D341Med (cell line): ENCODE measurements at regions not wholly inside any gene's neighbourhood (a gene's known extent, or its start where the extent isn't known, plus 50 kb on each side); places are given as distances from the start of the nearest gene placed in this dataset.
"Not testable (repeated sequence)": the region's sequence is repeated elsewhere in the genome, so short reads cannot be mapped to it uniquely, and the experiment has no call there.

Experiments used
- DNase-seq: peaks from one replicate; pipeline ENCODE4 v3.0.0; 2012; ENCODE audit warnings: low spot score

DNA sequence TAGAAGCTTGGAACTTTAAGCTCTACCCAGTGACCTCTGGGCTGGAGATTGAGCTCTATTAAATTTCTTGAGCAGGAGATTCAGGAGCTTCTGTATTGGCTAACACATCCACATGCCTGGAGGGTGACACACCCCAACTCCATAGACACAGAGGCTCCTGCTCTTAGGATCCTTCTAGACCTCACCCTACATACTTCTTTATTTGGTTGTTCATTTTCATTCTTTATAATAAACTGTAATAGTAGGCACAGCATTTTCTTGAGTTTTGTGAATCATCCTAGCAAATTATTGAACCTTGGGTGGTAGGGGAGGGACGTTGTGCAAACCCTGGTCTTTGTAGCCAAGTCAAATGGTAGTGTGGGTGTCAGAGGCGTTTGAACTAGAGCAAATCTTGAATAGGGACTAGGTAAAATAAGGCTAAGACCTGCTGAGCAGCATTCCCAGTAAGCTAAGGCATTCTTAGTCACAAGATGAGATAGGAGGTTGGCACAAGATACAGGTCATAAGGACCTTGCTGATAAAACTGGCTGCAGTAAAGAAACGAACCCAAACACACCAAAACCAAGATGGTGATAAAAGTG is 323.8 kb upstream of the GALNT5 start:
- DNase-seq: no peak

DNA sequence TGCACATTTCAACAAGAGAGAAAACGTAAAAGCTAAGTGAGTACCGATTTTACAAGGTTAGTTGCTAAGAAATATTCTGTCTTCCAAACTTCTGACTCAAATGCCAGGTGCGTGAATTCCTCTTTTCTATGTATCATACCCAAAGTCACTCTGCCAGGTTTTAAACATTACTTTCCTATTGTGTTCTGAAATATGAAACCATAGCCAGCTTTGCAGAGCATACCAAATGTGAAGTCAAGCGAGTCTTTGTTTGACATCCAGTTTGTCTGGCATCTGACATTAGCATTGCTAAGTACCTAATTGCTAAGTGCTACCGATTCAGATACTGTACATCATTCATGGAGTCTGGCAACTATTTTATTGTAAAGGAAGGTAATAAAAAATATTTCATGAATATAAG is 321.9 kb upstream of the GALNT5 start:
- DNase-seq: no peak

DNA sequence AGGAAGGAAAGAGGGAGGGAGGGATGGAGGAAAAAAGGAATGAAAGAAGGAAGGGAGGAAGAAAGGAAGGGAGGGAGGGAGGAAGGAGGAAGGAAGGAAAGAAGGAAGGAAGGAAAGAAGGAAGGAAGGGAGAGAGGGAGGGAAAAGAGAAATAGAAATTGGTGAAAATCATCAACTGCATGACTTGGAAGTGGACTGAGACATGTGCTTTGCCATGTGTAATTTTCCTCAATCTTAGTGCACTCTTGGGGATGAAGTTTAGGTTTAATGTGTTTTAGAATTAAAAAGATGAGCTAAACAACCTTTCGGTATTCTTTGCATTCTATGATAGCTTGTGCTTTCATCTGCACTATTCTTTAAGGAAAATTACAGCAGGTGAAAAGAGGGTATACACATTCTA is 320.1 kb upstream of the GALNT5 start:
- no peak for DNase-seq

DNA sequence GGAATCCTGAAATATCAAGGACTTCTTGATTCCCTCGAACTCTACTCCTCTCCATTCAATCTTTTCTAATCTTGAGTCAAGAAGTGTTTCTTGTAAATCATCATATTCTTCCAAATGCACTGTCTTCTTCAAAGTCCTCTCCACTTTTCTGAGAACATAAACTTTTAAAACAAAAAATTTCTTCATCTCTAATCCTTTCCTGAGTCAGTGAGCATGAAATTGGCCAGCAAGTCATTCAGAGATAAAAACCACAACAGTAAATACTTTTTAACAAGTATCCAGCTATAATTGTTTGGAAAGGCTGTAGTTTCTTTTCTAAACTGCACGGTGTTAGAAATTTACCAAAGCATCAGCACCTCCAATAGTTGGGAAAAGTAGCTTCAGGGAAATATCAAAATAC is 312.6 kb upstream of the GALNT5 start:
- DNase-seq: no peak

DNA sequence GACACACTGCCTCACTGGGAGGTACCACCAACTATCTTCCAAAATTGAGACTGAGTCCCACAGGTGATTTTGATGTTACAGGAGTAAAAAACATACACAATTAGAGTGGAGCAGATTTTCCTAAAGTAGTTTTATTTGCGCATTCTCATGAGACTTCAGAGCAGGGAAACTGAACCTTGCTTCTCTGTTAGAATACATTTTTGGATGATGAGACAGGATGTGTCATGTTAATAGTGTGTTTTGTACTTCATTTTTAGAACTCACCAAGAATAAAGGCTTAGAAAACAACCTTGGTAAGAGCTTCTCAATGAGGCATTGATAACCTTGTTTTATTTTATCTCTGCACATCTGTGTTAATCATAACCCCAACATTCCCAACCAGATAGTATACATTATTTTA is 310.2 kb upstream of the GALNT5 start:
- no peak for DNase-seq

DNA sequence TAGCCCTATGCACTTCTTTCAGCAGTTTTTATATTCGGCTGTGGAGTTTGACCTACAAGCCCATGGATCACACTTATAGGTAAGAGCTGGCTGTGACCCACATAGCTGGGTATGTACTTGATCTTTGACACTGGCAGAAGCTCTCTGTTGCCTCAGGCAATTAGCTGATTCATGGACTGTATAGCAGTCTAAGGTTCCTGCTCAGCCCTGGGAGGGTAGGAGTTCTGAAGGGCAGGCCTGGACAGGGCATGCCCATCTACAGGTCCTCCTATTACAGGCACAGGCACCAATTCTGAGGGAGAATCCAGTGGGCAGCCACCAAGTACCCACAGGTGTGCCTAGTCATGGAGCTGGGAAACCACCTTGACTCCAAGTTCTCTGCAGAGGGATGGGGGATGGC is 301.8 kb upstream of the GALNT5 start:
- no peak for DNase-seq

DNA sequence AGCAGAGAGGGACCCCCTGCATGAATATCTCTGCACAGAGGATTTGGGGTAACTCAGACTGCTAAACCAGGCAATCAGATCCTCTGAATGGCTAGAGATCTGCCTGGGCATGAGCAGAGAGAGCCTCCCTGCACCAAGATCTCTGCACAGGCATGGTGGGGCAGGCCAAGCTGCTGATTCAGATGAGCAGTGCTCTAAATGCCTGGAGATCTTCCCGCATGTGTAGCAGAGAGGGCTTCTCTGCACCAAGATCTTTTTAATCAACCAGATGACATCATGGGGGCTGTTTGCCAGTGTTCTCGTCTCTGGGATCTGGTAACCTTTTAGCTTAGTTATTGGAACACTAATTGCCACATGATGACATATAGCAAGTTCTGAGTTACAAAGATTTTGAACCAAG is 301.3 kb upstream of the GALNT5 start:
- DNase-seq: no peak

DNA sequence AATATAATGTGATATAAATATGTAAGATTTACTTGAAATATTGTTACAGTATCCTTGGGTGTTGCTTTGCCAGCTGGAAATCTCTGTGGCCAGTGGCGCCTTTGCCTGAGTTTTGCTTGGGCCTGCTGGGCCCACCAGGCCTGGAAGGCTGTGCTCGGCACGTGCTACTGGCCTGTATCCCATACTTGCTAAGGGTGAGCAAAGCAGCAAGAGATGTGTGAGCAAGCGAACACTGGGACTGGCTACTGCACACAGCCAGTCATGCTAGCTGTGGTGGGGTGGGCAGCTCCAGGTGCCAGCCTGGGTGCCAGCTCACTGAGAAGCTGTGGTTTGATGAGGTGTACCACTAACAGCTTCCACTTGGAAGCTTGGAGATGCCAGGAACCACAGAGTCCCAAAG is 299.1 kb upstream of the GALNT5 start:
- DNase-seq: no peak

DNA sequence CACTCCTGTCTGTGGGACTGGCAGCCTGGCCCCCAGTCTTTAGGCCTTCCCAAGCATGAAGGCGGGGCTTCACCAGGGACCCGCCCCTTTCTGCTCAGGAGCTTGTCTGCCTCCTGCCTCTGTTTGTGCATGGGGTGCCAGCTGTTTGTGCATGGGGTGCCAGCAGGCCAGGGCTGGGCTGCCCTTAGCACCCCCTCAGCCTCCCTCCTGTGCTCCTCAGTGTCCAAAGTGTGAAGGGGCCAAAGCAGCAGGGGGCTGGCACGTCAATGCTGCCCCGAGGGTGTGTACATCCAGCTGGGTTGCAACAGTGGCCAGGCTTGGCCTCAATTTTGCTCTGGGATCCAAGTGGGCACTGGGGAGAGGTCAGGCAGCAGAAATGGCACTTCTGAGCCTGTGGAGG is 298.0 kb upstream of the GALNT5 start:
- DNase-seq: no peak

DNA sequence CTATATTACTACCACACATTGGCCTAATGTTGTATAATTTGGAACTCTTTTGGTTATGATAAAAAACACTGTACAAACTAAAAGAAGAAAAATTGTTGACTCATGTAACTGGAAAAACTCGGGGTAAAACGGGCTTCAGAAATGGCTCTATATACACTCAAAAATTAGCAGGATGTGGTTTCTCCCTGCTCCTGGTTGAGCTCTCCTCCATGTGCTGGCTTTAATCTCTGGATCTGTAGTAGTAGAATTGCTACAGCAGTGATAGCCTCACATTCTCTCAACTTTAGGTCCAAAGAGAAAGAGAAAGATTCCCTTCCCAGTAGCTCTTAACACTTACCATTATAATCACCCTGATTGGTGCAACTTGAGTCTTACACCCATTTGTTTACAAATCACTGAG is 274.9 kb upstream of the GALNT5 start:
- no peak for DNase-seq

DNA sequence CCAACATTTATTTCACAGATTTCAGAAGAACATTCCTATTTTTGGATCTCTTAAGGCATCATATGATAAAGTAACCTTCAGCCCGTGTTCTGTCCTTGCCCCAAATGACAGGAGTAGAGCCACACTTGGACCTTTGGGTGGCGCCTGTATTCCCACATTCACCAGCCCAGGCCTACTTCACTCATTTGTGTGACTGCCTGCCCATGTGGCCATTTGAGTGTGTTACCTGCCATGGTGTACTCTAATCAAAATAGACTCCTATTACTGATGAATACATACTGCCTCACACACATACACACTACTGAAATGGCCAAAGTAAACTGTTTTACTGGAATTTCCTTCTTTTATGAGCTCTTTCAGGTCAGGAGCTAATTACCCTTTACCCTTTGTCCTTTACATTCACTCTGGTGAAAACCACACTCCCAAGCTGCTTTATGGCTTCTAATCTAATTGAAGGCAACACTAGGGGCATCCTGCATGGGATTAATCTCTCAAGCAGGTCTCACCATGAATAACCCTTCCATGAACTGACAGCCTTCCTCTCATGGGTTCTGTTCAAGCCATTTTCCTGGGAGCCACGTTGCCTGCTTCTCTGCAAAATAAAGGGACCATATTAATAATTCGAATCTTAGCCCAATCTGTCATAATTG is 271.0 kb upstream of the GALNT5 start:
- no peak for DNase-seq

DNA sequence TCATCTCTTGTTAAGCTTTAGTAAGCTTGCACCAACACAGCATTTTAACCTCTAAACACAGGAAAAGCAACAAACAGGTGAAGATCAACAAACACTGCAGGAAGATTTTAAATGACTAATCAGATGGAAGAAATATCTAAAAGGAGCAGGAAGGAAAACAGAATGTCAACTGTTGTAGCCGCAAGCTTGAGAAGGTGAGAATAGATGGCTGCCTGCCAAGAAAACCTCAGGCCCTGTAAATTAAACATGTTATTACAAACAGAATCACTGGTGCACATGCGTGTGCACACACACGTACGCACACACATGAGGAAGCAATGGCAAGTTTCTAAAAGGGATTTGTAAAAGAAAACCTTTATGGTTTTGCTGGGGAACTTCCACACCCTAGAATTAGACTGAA is 257.8 kb upstream of the GALNT5 start:
- no peak for DNase-seq

DNA sequence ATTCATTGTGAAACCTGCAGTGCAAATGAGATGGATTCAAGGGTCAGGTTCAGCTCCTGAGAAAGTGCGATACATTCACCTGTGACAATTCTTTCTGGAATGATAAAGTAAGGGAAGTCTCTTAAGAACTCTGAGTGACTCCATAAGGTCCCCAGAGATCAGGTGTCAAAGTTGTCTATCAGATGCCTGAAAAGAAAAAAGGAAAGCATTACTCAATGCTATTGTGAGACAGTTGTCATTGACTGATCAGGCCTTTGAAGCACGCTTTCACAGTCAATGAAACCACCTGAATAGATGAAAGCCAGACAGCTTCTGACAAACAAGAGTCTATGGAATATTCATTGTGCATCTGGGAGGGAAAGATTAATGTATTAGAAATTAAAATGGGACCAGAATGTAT is 252.7 kb upstream of the GALNT5 start:
- DNase-seq: no peak

DNA sequence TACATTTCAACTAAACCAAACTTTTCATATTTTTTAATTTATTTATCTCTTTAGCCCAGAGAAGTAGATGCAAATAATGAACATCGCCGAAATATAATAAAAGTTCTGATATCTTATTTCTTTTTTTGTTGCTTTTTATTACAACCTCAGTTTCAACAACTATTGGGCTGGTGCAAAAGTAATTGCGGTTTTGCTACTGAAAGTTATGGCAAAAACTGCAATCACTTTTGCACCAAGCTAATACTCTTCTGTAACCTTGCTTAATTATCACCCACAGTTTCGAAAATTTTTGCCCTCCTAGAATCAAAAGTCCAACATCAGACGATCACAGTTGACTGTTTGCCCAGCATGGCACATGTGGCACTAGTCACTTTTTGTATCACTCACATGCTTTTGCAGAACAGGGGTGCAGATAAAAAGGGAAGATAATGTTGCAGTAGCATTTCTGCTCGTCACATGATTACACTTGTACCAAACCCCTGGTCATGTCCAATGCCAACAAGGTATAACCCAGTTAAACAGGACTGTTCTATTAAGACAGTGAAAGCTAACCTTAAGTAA is 242.4 kb upstream of the GALNT5 start:
- no peak for DNase-seq

DNA sequence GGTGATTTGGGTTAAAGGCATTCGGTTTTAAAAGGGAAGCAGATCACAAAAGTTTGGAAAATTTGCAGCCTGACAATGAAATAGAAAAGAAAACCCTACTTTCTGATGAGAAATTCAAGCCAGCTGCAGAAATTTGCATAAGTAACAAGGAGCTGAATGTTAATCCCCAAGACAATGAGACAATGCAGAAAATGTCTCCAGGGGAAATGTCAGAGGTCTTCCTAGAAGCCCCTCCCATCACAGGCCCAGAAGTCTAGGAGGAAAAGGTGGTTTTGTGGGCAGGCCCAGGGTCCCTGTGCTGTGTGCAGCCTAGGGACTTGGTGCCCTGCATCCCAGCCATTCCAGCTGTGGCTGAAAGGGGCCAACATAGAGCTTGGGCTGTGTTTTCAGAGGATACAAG is 234.2 kb upstream of the GALNT5 start:
- DNase-seq: not testable (repeated sequence)

DNA sequence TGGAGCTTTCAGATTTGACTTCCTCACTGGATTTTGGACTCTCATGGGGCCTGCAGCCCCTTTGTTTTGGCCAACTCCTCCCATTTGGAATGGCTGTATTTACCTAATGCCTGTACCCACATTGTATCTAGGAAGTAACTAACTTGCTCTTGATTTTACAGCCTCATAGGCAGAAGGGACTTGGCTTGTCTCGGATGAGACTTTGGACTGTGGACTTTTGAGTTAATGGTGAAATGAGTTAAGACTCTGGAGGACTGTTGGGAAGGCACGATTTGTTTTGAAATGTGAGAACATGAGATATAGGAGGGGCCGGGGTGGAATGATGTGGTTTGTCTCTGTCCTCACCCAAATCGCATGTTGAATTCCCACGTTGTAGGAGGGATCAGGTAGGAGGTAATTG is 233.4 kb upstream of the GALNT5 start:
- no peak for DNase-seq

DNA sequence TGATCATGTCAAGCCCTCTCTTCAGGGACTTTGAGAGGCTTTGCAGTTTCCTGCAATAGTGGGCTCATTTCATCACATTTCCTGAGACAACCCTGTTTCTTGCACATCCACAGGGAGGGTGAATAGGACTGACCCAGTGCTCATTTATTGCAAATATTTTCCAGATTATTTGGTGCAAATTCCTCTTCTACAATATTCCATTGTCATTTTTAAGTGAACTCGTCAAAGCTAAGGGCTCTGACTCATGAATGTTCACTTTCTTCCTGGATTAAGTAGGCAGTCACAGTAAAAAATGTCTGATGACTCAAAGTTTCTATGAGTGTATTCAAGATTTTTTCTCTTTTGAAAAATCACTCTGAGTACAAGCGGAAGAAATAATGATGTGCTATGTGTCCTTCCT is 225.5 kb upstream of the GALNT5 start:
- no peak for DNase-seq

DNA sequence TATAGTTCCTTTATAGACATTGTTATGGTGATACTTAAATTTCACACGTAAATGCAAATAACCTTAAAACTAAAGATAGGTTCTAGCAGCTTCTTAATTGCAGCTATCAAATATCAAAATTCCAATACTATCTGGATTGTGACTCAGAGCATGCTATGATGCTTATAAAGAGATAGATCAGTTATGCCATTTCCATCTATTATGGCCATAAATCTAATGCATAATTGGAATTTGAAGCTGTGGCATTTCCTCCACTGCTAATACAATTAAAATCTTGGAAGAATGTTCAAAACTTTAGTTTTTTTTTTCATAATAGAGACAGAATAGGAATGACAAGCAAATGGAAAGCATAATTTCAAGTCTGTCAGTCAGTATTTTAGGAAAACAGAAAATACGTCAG is 220.8 kb upstream of the GALNT5 start:
- DNase-seq: no peak

DNA sequence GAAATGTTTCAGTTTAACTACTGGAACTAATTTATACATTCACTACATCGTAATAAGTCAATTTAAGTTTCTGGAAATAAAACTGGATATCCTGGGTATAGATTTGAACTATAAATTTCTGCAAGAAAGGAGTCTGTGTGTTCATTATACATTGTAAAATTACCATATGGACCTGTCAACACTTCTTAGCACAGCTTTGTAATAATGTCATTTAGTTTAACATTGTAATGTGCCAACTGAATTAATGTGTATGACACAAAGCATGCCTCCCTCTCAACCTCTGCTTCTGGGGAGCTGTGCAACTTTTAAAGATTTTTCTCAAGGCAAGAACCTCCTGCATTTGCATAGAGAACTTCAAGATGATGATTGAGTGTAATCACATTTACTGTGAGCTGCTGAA is 213.7 kb upstream of the GALNT5 start:
- DNase-seq: no peak

DNA sequence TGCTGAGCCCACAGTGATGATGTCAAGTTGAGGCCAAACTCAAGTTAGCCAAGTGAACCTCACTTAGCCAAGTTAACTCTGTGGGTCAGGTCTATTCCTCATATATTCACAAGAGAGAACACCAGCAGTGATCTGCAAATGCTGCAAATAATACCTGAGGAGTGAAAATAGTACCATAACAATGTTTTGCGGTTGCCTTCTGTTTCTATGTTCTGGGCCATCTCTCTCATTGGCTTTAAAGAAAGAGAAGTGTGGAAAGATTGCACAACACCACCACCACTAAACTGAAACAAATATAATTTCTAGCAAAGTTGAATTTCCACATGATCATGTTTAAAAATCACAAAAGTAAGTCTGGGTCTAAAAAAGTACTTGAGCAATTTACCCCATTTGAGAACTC is 211.1 kb upstream of the GALNT5 start:
- DNase-seq: no peak

DNA sequence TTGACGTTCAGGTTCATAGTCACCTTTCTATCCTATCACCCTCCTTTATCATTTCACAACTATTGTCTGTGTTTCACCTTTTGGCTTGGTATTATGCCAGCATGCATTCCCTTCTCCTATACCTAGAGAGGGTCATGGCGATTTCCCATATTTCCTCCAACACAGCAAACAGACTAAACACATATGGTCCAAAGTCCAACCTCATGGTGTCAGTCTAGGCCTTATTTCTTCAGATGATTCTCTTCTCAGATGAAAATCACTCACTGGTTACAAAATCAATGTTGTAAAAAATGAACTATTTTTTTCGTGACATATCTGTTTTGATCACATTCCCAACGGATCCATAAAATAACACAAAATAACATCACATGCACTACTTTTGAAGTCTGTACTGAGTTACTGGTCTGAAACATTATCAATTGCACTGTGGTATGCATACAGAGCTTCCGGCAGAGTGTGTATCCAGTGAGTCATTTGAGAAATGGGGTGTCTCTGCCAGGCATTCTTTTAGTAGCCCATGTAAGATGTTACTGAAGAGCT is 204.8 kb upstream of the GALNT5 start:
- no peak for DNase-seq

DNA sequence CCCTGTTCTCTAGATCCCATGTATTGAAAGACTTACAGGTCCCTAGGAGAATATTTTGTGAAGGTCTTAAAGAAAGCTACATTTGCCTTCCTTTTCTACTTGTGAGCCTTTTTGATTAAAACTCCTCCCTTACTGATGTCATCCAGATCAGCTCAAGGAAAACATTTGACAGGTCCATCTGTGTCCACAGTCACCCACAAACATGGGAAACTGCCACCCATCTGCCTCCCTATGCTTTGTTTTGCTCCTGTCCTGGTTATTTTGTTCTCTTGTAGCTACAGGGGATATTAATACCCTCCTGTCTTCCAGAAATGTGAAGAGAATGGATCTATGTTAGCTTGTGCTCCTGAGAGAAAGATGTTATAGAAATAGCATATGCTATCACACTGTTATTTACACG is 203.6 kb upstream of the GALNT5 start:
- no peak for DNase-seq

DNA sequence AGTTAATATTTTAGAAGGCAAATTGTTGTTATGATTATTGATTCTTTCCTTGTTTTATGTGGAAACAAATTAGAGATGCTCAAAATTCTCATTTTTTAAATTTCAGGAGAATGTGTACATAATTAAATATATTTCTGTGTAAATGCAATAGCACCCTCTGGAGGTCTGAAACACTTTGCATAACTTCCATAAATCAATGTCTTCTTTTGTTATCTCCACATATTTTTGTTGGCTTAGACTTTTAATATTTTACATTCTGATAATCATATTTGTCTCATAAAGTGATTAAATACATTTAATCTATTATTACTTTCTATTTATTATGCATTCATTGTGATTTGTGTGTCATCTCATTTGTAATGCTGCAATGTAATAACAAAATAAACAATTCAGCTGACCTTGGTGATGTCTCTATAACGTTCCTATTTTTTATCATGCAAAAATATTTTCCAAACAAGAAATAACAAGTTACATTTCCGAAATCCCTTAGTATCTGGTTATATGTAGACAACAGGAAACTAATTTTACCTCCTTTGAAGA is 201.8 kb upstream of the GALNT5 start:
- no peak for DNase-seq

DNA sequence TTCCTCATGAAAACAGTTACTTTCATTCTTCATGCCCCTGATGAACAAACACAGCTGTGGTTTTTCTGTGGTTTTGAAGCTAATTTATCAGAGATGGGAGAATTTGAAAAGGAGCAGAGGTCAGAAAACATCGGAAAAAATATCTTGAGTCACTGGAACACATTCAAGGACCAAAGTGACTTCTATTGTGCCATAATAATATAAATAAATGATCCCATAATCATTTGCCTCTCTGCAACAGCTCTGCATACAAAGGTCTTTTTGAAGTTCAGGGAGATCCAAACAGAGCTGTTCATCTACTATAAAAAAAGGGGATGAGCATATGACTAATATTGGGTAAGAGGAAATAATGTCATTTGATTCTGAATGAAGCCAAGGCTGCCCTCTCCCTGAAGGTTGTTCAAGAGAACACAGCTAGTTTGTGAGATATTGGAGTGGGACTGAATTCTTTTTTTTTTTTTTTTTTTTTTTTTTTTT is 201.3 kb upstream of the GALNT5 start:
- no peak for DNase-seq
